B cell (primary cell): ENCODE measurements at regions not wholly inside any gene's neighbourhood (a gene's known extent, or its start where the extent isn't known, plus 50 kb on each side); places are given as distances from the start of the nearest gene placed in this dataset.

ENCODE experiments used
- EZH2 ChIP-seq: IDR thresholded peaks from 2 replicates; pipeline ENCODE4 v1.6.1; 2012; ENCODE audit warnings: borderline replicate concordance, low read depth, mild to moderate bottlenecking, moderate library complexity, low read length; ENCODE audit not compliant: insufficient read depth, poor library complexity, severe bottlenecking
- TF ChIP-seq, protein P1 (sequence below): fragments of 200-600 bp; IDR thresholded peaks from one replicate; pipeline ENCODE4 v1.8.0; 2022; ENCODE audit warnings: antibody characterized with exemption, mild to moderate bottlenecking

DNA sequence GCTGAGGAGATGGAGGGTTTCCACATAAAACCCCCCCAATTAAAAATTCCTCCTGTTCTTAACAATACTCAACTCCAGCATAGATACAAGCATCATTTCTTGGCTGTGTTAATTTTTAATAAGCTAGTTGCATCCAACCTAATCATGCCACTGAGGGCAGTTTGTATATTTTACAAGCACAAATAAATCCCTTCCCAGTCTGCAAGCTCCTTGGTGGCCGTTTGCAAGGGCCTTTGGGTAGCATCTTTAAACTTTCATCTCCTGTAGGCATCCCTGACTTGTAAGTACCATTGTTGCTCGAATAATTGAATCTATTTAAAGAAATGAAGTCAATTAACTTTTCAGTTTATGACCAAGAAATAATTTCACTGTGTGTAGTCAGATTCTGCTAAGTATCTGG lies 103.5 kb upstream of the AJAP1 start:
- TF ChIP-seq, protein P1, sequence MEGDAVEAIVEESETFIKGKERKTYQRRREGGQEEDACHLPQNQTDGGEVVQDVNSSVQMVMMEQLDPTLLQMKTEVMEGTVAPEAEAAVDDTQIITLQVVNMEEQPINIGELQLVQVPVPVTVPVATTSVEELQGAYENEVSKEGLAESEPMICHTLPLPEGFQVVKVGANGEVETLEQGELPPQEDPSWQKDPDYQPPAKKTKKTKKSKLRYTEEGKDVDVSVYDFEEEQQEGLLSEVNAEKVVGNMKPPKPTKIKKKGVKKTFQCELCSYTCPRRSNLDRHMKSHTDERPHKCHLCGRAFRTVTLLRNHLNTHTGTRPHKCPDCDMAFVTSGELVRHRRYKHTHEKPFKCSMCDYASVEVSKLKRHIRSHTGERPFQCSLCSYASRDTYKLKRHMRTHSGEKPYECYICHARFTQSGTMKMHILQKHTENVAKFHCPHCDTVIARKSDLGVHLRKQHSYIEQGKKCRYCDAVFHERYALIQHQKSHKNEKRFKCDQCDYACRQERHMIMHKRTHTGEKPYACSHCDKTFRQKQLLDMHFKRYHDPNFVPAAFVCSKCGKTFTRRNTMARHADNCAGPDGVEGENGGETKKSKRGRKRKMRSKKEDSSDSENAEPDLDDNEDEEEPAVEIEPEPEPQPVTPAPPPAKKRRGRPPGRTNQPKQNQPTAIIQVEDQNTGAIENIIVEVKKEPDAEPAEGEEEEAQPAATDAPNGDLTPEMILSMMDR = no peak
- TF ChIP-seq EZH2 = no peak
